ENCODE measurements at regions not wholly inside any gene's neighbourhood (a gene's known extent, or its start where the extent isn't known, plus 50 kb on each side); places are given as distances from the start of the nearest gene placed in this dataset.

DNA sequence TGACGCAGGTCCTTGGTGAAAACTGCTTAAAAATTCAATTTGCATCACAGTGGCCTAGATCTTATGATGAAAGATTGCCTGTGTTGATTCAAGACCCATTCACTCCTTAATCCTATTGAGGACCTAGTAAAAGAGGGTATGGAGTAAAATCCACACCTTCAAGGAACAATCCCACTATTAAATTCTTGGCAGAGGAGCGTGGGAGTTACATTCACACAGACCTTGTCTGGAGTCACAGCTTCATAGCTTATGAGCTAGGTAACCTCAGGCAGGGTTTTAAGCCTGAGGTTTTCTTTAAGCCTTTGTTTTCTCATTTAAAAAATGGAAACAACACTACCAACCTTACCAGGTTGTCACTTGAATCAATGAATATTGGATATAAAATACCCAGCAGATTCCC is 566.5 kb upstream of the ZNF462 start:
- H3K4ac ChIP-seq (ENCODE audit: low read depth, low read length) = no peak overlapping the region
- H4K91ac ChIP-seq (ENCODE audit: insufficient read length, low read depth, low read length) = no peak overlapping the region
- H4K8ac ChIP-seq (replicated peaks; ENCODE audit: insufficient read length, low read depth, low read length) = no peak overlapping the region
- H3K27ac ChIP-seq (ENCODE audit: insufficient read length, low read depth, low read length) = no peak overlapping the region
- H3K79me2 ChIP-seq (ENCODE audit: insufficient read depth, low read length) = no peaks in the 10 kb centered on the region
- TF ChIP-seq, protein P1, sequence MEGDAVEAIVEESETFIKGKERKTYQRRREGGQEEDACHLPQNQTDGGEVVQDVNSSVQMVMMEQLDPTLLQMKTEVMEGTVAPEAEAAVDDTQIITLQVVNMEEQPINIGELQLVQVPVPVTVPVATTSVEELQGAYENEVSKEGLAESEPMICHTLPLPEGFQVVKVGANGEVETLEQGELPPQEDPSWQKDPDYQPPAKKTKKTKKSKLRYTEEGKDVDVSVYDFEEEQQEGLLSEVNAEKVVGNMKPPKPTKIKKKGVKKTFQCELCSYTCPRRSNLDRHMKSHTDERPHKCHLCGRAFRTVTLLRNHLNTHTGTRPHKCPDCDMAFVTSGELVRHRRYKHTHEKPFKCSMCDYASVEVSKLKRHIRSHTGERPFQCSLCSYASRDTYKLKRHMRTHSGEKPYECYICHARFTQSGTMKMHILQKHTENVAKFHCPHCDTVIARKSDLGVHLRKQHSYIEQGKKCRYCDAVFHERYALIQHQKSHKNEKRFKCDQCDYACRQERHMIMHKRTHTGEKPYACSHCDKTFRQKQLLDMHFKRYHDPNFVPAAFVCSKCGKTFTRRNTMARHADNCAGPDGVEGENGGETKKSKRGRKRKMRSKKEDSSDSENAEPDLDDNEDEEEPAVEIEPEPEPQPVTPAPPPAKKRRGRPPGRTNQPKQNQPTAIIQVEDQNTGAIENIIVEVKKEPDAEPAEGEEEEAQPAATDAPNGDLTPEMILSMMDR (conservative IDR thresholded peaks at IDR 0.05) = no peak
- no peak overlapping the region for H3K56ac ChIP-seq (ENCODE audit: insufficient read length, low read depth, low read length)
- no peak overlapping the region for H3K23ac ChIP-seq (ENCODE audit: insufficient read length, low read depth, low read length)
- no peak overlapping the region for H2AFZ ChIP-seq (ENCODE audit: low read length)
- H3K4me3 Mint-ChIP-seq = no peak overlapping the region
- H3K23me2 ChIP-seq (ENCODE audit: insufficient read length, low read depth, low read length, poor library complexity, severe bottlenecking) = no peaks in the 10 kb centered on the region
- no peak for DNase-seq
- no peaks in the 10 kb centered on the region for H3K79me1 ChIP-seq (ENCODE audit: insufficient read depth, low read depth, low read length, poor library complexity, severe bottlenecking)
- no peak overlapping the region for H3K18ac ChIP-seq (ENCODE audit: insufficient read length, low read depth, low read length)
- no peaks in the 10 kb centered on the region for H4K20me1 ChIP-seq (ENCODE audit: control insufficient read depth, insufficient read depth, insufficient read length)
- H2BK5ac ChIP-seq (ENCODE audit: insufficient read length, low read length) = no peak overlapping the region
- no peak overlapping the region for H3T11ph ChIP-seq (ENCODE audit: low read length)
- no peak overlapping the region for H3K9ac ChIP-seq (ENCODE audit: extremely low read depth, insufficient read length, low read length)
- WGBS (ENCODE audit: extremely low coverage, insufficient read length, low lambda C conversion rate) = no CpG with 5 or more reads among the region's 2 CpGs
- no peak overlapping the region for H3K4me2 ChIP-seq (ENCODE audit: insufficient read depth, insufficient read length, low read length)
- no peaks in the 10 kb centered on the region for H3K9me3 ChIP-seq (ENCODE audit: control insufficient read depth, low read depth, low read length)
- no peaks in the 10 kb centered on the region for H3K9me3 Mint-ChIP-seq
- H2AK5ac ChIP-seq (ENCODE audit: insufficient read length, low read length) = no peak overlapping the region
- H2BK120ac ChIP-seq (ENCODE audit: low read depth, low read length, poor library complexity, severe bottlenecking) = no peak overlapping the region
- H2BK15ac ChIP-seq (ENCODE audit: low read depth, low read length) = no peak overlapping the region
- H3K4me1 ChIP-seq (ENCODE audit: insufficient read depth, low read length) = no peaks in the 10 kb centered on the region
- H3K36me3 Mint-ChIP-seq (ENCODE audit: insufficient read depth in 1 of 3, low read depth in 3 of 3) = no peaks in the 10 kb centered on the region
- H3K27me3 Mint-ChIP-seq (ENCODE audit: low read depth) = no peaks in the 10 kb centered on the region
- no peak overlapping the region for H4K5ac ChIP-seq (ENCODE audit: insufficient read length, low read depth, low read length)
- H3K27ac Mint-ChIP-seq = no peak overlapping the region
- H2BK20ac ChIP-seq (ENCODE audit: low read depth, low read length, poor library complexity, severe bottlenecking) = no peak overlapping the region
- no peak overlapping the region for H3K14ac ChIP-seq (ENCODE audit: insufficient read depth, low read length)
- no peaks in the 10 kb centered on the region for H3K27me3 ChIP-seq (ENCODE audit: insufficient read depth, low read length)
- no peak overlapping the region for H2BK12ac ChIP-seq (ENCODE audit: insufficient read length, low read depth, low read length)
- peaks cover 2 to 10% of the 10 kb centered on the region in 2 experiments; a peak in 3 of 4 replicates for H3K4me1 Mint-ChIP-seq

All from H9 (cell line).